Heart left ventricle (tissue), 16 donors: ENCODE measurements at regions not wholly inside any gene's neighbourhood (a gene's known extent, or its start where the extent isn't known, plus 50 kb on each side); places are given as distances from the start of the nearest gene placed in this dataset.

Source experiments
- ATAC-seq, 4 donors: fragments of 200-7000 bp; cut with Tn5 transposase; one replicate each; pipeline ENCODE4 v1.9.1; 2020 to 2022; ENCODE audit warnings: moderate library complexity in 4 of 4, mild to moderate bottlenecking in 3 of 4, moderate number of reproducible peaks in 1 of 4
- DNase-seq, 5 donors: peaks; one replicate each; pipeline ENCODE4 v3.0.0-alpha.2; 2020
- H3K27ac ChIP-seq, 12 donors: fragments of 200-600 bp; sonication (generic) in 4 of 12; one replicate each; pipeline versions ENCODE4 v1.5.0 to v1.8.0; 2016 to 2022; ENCODE audit warnings: mild to moderate bottlenecking in 2 of 12
- H3K27me3 ChIP-seq, 9 donors: fragments of 200-600 bp; sonication (generic) in 2 of 9; one replicate each; pipeline versions ENCODE4 v1.5.1 to v1.8.0; 2016 to 2022; ENCODE audit warnings: mild to moderate bottlenecking in 3 of 9
- H3K36me3 ChIP-seq, 9 donors: fragments of 200-600 bp; sonication (generic) in 2 of 9; one replicate each; pipeline versions ENCODE4 v1.5.0 to v1.8.0; 2018 to 2022; ENCODE audit warnings: mild to moderate bottlenecking in 2 of 9
- H3K4me1 ChIP-seq, 12 donors: fragments of 200-600 bp; sonication (generic) in 4 of 12; one replicate each; pipeline versions ENCODE4 v1.5.0 to v1.8.0; 2016 to 2022; ENCODE audit warnings: mild to moderate bottlenecking in 3 of 12
- H3K4me3 ChIP-seq, 12 donors: fragments of 200-600 bp; sonication (generic) in 4 of 12; one replicate each; pipeline versions ENCODE4 v1.5.0 to v1.8.0; 2017 to 2022; ENCODE audit warnings: mild to moderate bottlenecking in 9 of 12, moderate library complexity in 4 of 12
- H3K9me3 ChIP-seq, 12 donors: fragments of 200-600 bp; sonication (generic) in 4 of 12; one replicate each; pipeline versions ENCODE4 v1.5.0 to v1.8.0; 2016 to 2022; ENCODE audit warnings: mild to moderate bottlenecking in 1 of 12
- POLR2A ChIP-seq, 2 donors: fragments of 450-650 bp; IDR thresholded peaks; one replicate each; pipeline ENCODE4 v1.6.1; 2017; ENCODE audit warnings: antibody characterized with exemption in 2 of 2, mild to moderate bottlenecking in 2 of 2, moderate library complexity in 2 of 2
- WGBS, 4 donors: extraction: QIAGEN DNeasy Blood & Tissue Kit in 2 of 4; methylation state at CpG; one replicate each; pipeline versions ENCODE4 v1.1.5 to v1.1.7; 2013 to 2018; 5-methylcytosine and 5-hydroxymethylcytosine counted together
- intact Hi-C, 10 donors: fragments of 100-400 bp; cut with DNase I; formaldehyde crosslinking; loops; one replicate each; pipeline versions ENCODE4 v1.11.1 to v1.14.2; 2022
- TF ChIP-seq, protein P1 (sequence below), 12 donors: fragments of 200-600 bp; sonication (generic) in 4 of 12; IDR thresholded peaks; one replicate each; pipeline versions ENCODE4 v1.5.0 to v1.8.0; 2018 to 2022; ENCODE audit warnings: antibody characterized with exemption in 12 of 12, mild to moderate bottlenecking in 5 of 12
- donor health status: ischemic (EF 13 %, LVEDD 7.1; RV severe dilation, severe dysfunction).
- donor health status: healthy with polysubstance abuse.
- donor health status: DM: no; HTN: yes; CAD: no.
- donor health status: DM: no; HTN: no; CAD: no.
- donor health status: ischemic (EF 25% LVEDD 6.9; RV normal size, moderate dysfunction).
- donor health status: ischemic (EF 25% LVEDD 5.7; RV mildly dilated, moderate dysfunction).
- donor health status: healthy.
- donor health status: DM: yes; HTN: yes; CAD: no.
- donor health status: ischemic (EF 35%, LVEDD 5.7; RV mildly dilated, moderate dysfunction).
- donor health status: nonischemic (EF 11% LVEDD 7.7; RV severe dilation, severe dysfunction).
- donor health status: DM: yes; HTN: yes; CAD: no.
- donor health status: PGD.
- donor health status: ischemic (EF 29% LVEDD 5.4; RV normal size, mild dysfunction).
- donor health status: nonischemic (EF 23%, LVEDD 6.1; RV moderate dilation, normal function).

DNA sequence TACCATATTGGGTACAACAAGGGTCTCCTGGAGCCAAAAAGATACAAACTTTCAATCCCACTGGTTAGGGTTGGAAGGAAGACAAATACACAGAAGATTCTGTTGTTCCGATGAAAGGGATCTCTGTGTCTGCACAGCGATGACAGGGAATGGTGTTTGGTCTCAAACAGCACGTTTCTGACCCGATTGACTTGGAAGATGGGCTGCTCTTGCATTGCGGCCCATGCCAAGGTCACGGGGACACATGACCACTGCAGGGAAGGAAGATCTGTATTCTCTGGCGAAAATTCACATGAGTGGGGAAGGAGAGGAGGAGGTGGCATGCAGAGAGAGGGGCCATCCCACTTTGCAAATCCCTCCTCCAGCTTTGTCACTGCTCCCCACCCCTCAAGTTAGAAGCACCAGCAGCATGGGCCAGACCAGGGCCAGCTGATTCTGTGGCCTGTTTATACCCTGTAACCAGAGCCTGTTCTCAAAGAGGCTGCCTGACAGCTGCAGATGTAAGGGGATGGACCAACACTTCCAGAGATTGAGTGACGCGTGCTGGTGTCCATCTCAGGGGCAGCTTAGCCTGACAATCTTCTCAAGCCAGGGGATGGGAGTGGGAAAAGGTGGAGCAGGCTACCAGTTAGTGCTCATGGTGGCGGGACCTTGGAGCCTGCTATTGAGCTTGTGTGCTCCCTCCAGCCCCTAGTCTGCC, 57.2 kb downstream of the TNP1 start:
- H3K27me3 ChIP-seq, result no peaks in the 10 kb centered on the region
- intact Hi-C loops, result no loop called here
- TF ChIP-seq POLR2A (IDR thresholded peaks at IDR 0.05), result no peak
- TF ChIP-seq, protein P1, sequence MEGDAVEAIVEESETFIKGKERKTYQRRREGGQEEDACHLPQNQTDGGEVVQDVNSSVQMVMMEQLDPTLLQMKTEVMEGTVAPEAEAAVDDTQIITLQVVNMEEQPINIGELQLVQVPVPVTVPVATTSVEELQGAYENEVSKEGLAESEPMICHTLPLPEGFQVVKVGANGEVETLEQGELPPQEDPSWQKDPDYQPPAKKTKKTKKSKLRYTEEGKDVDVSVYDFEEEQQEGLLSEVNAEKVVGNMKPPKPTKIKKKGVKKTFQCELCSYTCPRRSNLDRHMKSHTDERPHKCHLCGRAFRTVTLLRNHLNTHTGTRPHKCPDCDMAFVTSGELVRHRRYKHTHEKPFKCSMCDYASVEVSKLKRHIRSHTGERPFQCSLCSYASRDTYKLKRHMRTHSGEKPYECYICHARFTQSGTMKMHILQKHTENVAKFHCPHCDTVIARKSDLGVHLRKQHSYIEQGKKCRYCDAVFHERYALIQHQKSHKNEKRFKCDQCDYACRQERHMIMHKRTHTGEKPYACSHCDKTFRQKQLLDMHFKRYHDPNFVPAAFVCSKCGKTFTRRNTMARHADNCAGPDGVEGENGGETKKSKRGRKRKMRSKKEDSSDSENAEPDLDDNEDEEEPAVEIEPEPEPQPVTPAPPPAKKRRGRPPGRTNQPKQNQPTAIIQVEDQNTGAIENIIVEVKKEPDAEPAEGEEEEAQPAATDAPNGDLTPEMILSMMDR (IDR thresholded peaks at IDR 0.05), result no peak
- ATAC-seq (peak in 2 of 4 donors; percentile 8), DNase-seq (no peak)
- peaks cover 0 to 4% (median 0%) of the 10 kb centered on the region in 12 donors for H3K9me3 ChIP-seq
- peak overlapping the region in 4 of 12 donors; percentile 12 to 41 (median 32) for H3K27ac ChIP-seq
- H3K4me1 ChIP-seq, result peaks cover 0 to 53% (median 16%) of the 10 kb centered on the region in 12 donors
- no peak overlapping the region for H3K4me3 ChIP-seq
- H3K36me3 ChIP-seq, result no peaks in the 10 kb centered on the region
- 90 to 92% (median 91%) methylated on average over 10 of the region's 10 CpGs for WGBS, 4 donors

DNA sequence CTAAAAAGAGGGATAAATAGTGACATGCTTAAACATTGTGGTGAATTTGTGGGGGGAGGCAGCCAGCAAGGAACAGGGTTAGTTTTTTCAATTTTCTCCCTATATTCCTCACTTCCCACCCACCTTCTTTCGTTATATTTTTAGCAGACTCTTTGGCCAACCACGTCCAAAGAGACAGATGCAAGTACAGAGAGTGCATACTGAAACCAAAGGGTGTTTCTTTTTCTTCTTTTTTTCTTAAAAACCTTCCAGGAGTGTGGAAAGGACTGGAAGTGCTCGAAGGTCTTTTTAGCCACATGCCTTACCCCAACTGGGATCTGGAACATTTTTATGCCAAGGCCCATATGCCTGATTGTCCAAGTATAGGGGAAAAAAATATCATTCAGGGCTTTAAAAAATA, 59.0 kb downstream of the TNP1 start:
- Histone ChIP-seq H3K4me3 (no peak overlapping the region), H3K9me3 (peaks cover 0 to 4% (median 0%) of the 10 kb centered on the region in 12 donors), H3K27me3 (no peaks in the 10 kb centered on the region), H3K4me1 (peaks cover 0 to 58% (median 18%) of the 10 kb centered on the region in 12 donors), H3K36me3 (no peaks in the 10 kb centered on the region), H3K27ac (peak overlapping the region in 8 of 12 donors; percentile 19 to 81 (median 48))
- no peak for TF ChIP-seq POLR2A (IDR thresholded peaks at IDR 0.05)
- TF ChIP-seq, protein P1 (IDR thresholded peaks at IDR 0.05), result no peak
- intact Hi-C loops, result no loop called here
- ATAC-seq (no peak), DNase-seq (no peak)
- WGBS, 4 donors, result 58 to 68% (median 61%) methylated on average over 3 of the region's 3 CpGs

DNA sequence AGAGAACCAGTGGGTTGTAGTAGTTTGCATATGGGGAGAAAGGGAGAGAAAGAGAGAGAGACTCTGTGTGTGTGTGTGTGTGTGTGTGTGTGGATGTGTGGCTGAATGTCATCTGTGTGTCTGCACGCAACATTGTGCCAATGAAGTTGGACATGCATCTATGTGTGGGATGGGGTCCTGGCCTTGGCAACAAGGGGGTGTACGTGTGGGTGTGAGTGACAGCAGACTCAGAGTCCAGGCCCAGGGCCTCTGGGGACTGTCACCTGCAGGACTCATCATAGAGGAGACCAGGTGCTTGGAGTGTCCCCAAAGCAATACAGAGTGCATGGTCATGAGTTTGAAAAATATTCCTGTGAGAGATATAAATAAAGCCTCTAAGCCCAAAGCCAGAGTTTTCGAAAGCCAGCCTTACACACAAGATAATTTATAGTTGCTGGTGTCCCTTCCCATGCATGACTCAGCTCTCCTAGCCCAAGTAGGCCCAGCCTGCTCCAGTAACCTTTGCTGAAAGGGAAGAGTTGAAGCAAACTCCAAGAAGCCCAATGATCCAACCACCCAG, 59.9 kb downstream of the TNP1 start:
- no peaks in the 10 kb centered on the region for H3K27me3 ChIP-seq
- no peak for DNase-seq
- no peak overlapping the region for H3K4me3 ChIP-seq
- peak overlapping the region; percentile 9 to 81 (median 42) for H3K27ac ChIP-seq
- 65 to 73% (median 68%) methylated on average over 3 of the region's 3 CpGs for WGBS, 4 donors
- peaks cover 0 to 4% (median 0%) of the 10 kb centered on the region in 12 donors for H3K9me3 ChIP-seq
- peaks cover 0 to 55% (median 16%) of the 10 kb centered on the region in 12 donors for H3K4me1 ChIP-seq
- ATAC-seq, result peak; percentile 25 to 45 (median 27)
- intact Hi-C loops, result no loop called here
- TF ChIP-seq, protein P1 (IDR thresholded peaks at IDR 0.05), result no peak
- TF ChIP-seq POLR2A (IDR thresholded peaks at IDR 0.05), result no peak
- H3K36me3 ChIP-seq, result no peaks in the 10 kb centered on the region

DNA sequence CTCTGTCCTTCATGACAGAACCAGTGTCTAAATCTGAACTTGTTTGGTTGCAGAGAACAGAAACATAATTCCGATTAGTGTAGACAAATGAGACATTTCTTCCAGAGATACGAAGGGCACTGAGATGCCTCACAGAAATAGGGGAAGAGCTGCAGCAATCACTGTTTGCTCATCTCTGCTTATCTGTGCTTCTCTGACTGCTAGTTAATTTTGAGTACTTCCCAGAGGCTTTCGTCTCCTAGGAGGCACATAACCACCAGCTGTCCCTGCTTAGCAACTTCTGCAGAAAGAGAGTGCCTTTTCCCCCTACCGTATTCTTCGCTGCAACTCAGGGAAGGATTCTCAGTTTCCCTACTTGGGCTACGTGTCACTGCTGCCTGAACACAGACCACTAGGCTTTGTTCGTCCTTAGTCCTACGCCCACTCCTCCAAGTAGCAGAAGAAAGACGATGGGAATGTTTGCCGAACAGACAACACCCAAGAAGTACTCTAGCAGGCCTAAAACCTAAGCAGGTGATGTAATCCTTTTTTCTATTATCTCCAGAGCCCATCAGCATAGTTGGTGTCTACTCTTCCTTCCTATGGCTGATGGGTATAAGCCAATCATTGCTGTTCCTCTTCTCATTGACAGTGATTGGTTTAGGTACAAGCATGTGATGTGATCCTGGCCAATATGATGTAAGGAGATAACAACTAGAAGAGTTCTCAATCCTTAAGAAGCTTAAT, 63.6 kb downstream of the TNP1 start:
- TF ChIP-seq POLR2A (IDR thresholded peaks at IDR 0.05), result no peak
- TF ChIP-seq, protein P1 (IDR thresholded peaks at IDR 0.05), result no peak
- Histone ChIP-seq H3K4me3 (no peak overlapping the region), H3K27ac (peak overlapping the region in 4 of 12 donors; percentile 4 to 44 (median 13))

More for the DNA sequence above, 63.6 kb downstream of the TNP1 start:
- Histone ChIP-seq H3K27me3 (no peaks in the 10 kb centered on the region), H3K4me1 (peaks cover 0 to 50% (median 16%) of the 10 kb centered on the region in 12 donors), H3K36me3 (no peaks in the 10 kb centered on the region), H3K9me3 (peaks cover 0 to 4% (median 0%) of the 10 kb centered on the region in 12 donors)
- ATAC-seq, result no peak
- intact Hi-C loops, result no loop called here
- WGBS, 4 donors, result 82 to 90% (median 87%) methylated on average over 10 of the region's 10 CpGs
- DNase-seq, result no peak
